ENCODE measurements at regions not wholly inside any gene's neighbourhood (a gene's known extent, or its start where the extent isn't known, plus 50 kb on each side); places are given as distances from the start of the nearest gene placed in this dataset.

- TF ChIP-seq ZBTB4 (CRISPR knock-in tag; IDR thresholded peaks at IDR 0.05) (no peak), CBX3 (IDR thresholded peaks at IDR 0.05; ENCODE audit: borderline replicate concordance, low read depth) (no peak), SUPT20H (IDR thresholded peaks at IDR 0.05; ENCODE audit: borderline replicate concordance, control insufficient read depth, low read depth, low read length) (no peak), TCF12 (IDR thresholded peaks at IDR 0.05; ENCODE audit: low read depth, low read length) (peak; percentile 97), NFXL1 (IDR thresholded peaks at IDR 0.05; ENCODE audit: borderline replicate concordance) (no peak), ZNF274 (IDR thresholded peaks at IDR 0.05; ENCODE audit: insufficient read depth, insufficient read length) (no peak), ZZZ3 (IDR thresholded peaks at IDR 0.05; ENCODE audit: control insufficient read depth, insufficient read length, low read depth) (no peak), EP300 (IDR thresholded peaks at IDR 0.05; ENCODE audit: borderline replicate concordance in 1 of 2, control insufficient read depth in 1 of 2, low read depth in 2 of 2, low read length in 2 of 2) (peak; percentile 90 to 98), ZBED1 (IDR thresholded peaks at IDR 0.05; ENCODE audit: borderline replicate concordance) (no peak), ZNF217 (IDR thresholded peaks at IDR 0.05) (no peak), BCLAF1 (IDR thresholded peaks at IDR 0.05) (no peak), KAT2A (conservative IDR thresholded peaks at IDR 0.05; ENCODE audit: control insufficient read depth, low read depth, low read length) (no peak), STAT1 (conservative IDR thresholded peaks at IDR 0.05) (no peak), ESRRA (IDR thresholded peaks at IDR 0.05; ENCODE audit: low read length) (0 out of 2 replicates have a peak, but pooled peaks have one; percentile 14), JUNB (IDR thresholded peaks at IDR 0.05) (peak; percentile 72), E2F8 (IDR thresholded peaks at IDR 0.05; ENCODE audit: low read depth, partially characterized antibody) (no peak), PAX5 (IDR thresholded peaks at IDR 0.05; ENCODE audit: borderline replicate concordance, low read depth, low read length) (peak; percentile 91), WRNIP1 (IDR thresholded peaks at IDR 0.05; ENCODE audit: borderline replicate concordance, low read depth, low read length) (no peak; the same call in 1 of the 2 replicates), RAD51 (IDR thresholded peaks at IDR 0.05) (peak; percentile 90), MYB (IDR thresholded peaks at IDR 0.05; ENCODE audit: borderline replicate concordance, low read depth, low read length) (no peak)
- TF ChIP-seq, protein P1, sequence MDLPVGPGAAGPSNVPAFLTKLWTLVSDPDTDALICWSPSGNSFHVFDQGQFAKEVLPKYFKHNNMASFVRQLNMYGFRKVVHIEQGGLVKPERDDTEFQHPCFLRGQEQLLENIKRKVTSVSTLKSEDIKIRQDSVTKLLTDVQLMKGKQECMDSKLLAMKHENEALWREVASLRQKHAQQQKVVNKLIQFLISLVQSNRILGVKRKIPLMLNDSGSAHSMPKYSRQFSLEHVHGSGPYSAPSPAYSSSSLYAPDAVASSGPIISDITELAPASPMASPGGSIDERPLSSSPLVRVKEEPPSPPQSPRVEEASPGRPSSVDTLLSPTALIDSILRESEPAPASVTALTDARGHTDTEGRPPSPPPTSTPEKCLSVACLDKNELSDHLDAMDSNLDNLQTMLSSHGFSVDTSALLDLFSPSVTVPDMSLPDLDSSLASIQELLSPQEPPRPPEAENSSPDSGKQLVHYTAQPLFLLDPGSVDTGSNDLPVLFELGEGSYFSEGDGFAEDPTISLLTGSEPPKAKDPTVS (IDR thresholded peaks at IDR 0.05; ENCODE audit: low read depth, low read length) = no peak
Measured at GRCh38 chr4:159018062-159018629, 84.7 kb upstream of the RAPGEF2 start (continued).
